ENCODE measurements at regions not wholly inside any gene's neighbourhood (a gene's known extent, or its start where the extent isn't known, plus 50 kb on each side); places are given as distances from the start of the nearest gene placed in this dataset.

DNA sequence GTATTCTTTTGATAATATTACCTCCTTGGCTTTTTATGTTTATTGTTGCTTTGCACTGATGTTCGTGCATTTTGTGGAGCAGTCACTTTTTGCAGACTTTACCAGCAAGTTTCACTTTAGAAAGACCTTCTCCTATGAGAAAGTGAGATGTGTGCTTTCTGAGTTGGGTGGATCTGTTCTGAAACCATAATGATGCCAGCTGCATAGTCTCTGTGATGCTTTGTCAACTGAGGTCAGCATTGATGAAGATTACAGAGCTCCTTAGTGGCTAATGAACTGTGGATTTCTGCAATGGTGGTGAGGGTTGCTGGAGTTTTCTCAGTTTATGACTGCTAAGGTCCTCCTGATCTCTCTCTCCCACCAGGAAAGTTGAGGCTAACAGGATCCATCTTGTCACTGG lies 309.9 kb upstream of the SLITRK6 start:
- ChIA-PET CTCF (ENCODE audit: partially characterized antibody) (no interaction called here), POLR2A (ENCODE audit: partially characterized antibody) (no interaction called here)
- Histone ChIP-seq H3K4me1 (replicated peaks in 1 of 4; ENCODE audit: control insufficient read depth in 3 of 4, insufficient read depth in 4 of 4, low read length in 3 of 4) (no peaks in the 10 kb centered on the region), H3K36me3 (ENCODE audit: control insufficient read depth in 2 of 4, insufficient read depth in 4 of 4, low read length in 3 of 4) (no peaks in the 10 kb centered on the region), H4K5ac (ENCODE audit: insufficient read length, low read depth, low read length) (no peak overlapping the region), H3K27ac (ENCODE audit: low read depth, low read length) (no peak overlapping the region), H3K23ac (ENCODE audit: insufficient read length) (no peak overlapping the region), H2BK12ac (ENCODE audit: low read depth, low read length) (no peak overlapping the region), H3K9me3 (ENCODE audit: insufficient read depth in 2 of 2, low read depth in 1 of 2, low read length in 1 of 2) (no peaks in the 10 kb centered on the region), H3K79me1 (ENCODE audit: low read depth, low read length) (no peaks in the 10 kb centered on the region), H3K4me3 (ENCODE audit: extremely low read depth in 1 of 4, insufficient read depth in 2 of 4, low read depth in 3 of 4, low read length in 4 of 4) (no peak overlapping the region), H3K18ac (ENCODE audit: extremely low read depth, low read length) (no peak overlapping the region; the same call in 1 of the 2 replicates), H3K4me2 (ENCODE audit: insufficient read depth in 1 of 2, low read depth in 2 of 2, low read length in 2 of 2) (no peak overlapping the region), H2BK5ac (ENCODE audit: low read depth, low read length) (no peak overlapping the region), H3K14ac (ENCODE audit: insufficient read length) (no peak overlapping the region), H3K9ac (replicated peaks in 1 of 4; ENCODE audit: extremely low read depth in 1 of 4, low read depth in 3 of 4, low read length in 3 of 4) (no peak overlapping the region), H4K91ac (replicated peaks; ENCODE audit: insufficient read length, low read length) (no peak overlapping the region), H4K8ac (ENCODE audit: extremely low read depth, insufficient read depth, low read length) (no peak overlapping the region), H3K79me2 (ENCODE audit: control insufficient read depth in 1 of 2, insufficient read depth in 2 of 2, low read length in 2 of 2) (no peaks in the 10 kb centered on the region), H3K27me3 (replicated peaks in 1 of 4; ENCODE audit: control insufficient read depth in 3 of 4, extremely low read depth in 1 of 4, insufficient read depth in 3 of 4, low read length in 3 of 4) (peaks cover 0 to 1% (median 0%) of the 10 kb centered on the region in 4 experiments; a peak in 1 of 7 replicates), H4K20me1 (replicated peaks in 1 of 2; ENCODE audit: control insufficient read depth in 1 of 2, insufficient read depth in 2 of 2, low read length in 2 of 2) (no peaks in the 10 kb centered on the region), H2AFZ (ENCODE audit: low read length) (peak overlapping the region; percentile 85; the same call in 1 of the 2 replicates), H2AK5ac (ENCODE audit: low read depth, low read length) (no peak overlapping the region), H2BK20ac (ENCODE audit: low read length) (no peak overlapping the region), H3K56ac (replicated peaks; ENCODE audit: insufficient read length, low read depth, low read length) (no peak overlapping the region), H3K4ac (replicated peaks; ENCODE audit: insufficient read length, low read depth, low read length) (no peak overlapping the region), H2BK120ac (replicated peaks; ENCODE audit: low read depth, low read length) (no peak overlapping the region), H3K23me2 (ENCODE audit: low read depth, low read length) (no peaks in the 10 kb centered on the region), H2BK15ac (ENCODE audit: low read length) (no peak overlapping the region)
- TF ChIP-seq CEBPB (IDR thresholded peaks at IDR 0.05; ENCODE audit: low read depth, low read length) (no peak), BCL11A (IDR thresholded peaks at IDR 0.05; ENCODE audit: low read depth in 2 of 2, low read length in 2 of 2) (no peak), RXRA (IDR thresholded peaks at IDR 0.05; ENCODE audit: insufficient read depth, low read depth, low read length) (no peak), TEAD4 (IDR thresholded peaks at IDR 0.05; ENCODE audit: low read depth, low read length) (no peak), TAF7 (optimal IDR thresholded peaks at IDR 0.05; ENCODE audit: borderline replicate concordance, low read depth, low read length) (no peak), EP300 (IDR thresholded peaks at IDR 0.05; ENCODE audit: borderline replicate concordance in 1 of 2, low read depth in 2 of 2, low read length in 2 of 2) (no peak), E2F6 (IDR thresholded peaks at IDR 0.05) (no peak), CHD2 (IDR thresholded peaks at IDR 0.05; ENCODE audit: low read length) (no peak), JUND (IDR thresholded peaks at IDR 0.05; ENCODE audit: low read length) (no peak)
- FAIRE-seq (no peak), DNase-seq (ENCODE audit: low read depth in 1 of 2, low spot score in 2 of 2) (no peak)
- WGBS, 2 experiments (ENCODE audit: extremely low coverage in 1 of 2, insufficient coverage in 1 of 2, insufficient read length in 1 of 2, insufficient replicate concordance in 2 of 2, low coverage in 1 of 2, low lambda C conversion rate in 2 of 2, missing lambda C conversion rate in 1 of 2), result 88% methylated on average over 1 of the region's 1 CpG; no CpG with 5 or more reads in 1 of the 2 experiments
